Osteoblast (primary cell): ENCODE measurements at regions not wholly inside any gene's neighbourhood (a gene's known extent, or its start where the extent isn't known, plus 50 kb on each side); places are given as distances from the start of the nearest gene placed in this dataset.

ENCODE experiments used
- DNase-seq: peaks from one replicate; pipeline ENCODE4 v3.0.0; 2011; ENCODE audit warnings: low spot score, mixed read lengths; ENCODE audit not compliant: insufficient read length; ENCODE audit errors: missing footprints
- H2AFZ ChIP-seq: 2 replicates; pipeline ENCODE4 v1.6.0; 2011; ENCODE audit warnings: mild to moderate bottlenecking, low read length
- H3K27ac ChIP-seq: 2 replicates; pipeline ENCODE4 v1.5.1; 2011; ENCODE audit warnings: mild to moderate bottlenecking, low read depth, low read length, moderate library complexity
- H3K27me3 ChIP-seq: 2 replicates; pipeline ENCODE4 v1.6.0; 2012; ENCODE audit warnings: mild to moderate bottlenecking, control low read depth, inconsistent platforms, low read length, moderate library complexity; ENCODE audit not compliant: insufficient read depth
- H3K36me3 ChIP-seq: 2 replicates; pipeline ENCODE4 v1.5.1; 2011; ENCODE audit warnings: mild to moderate bottlenecking, low read length, control low read depth, moderate library complexity; ENCODE audit not compliant: insufficient read depth
- H3K4me1 ChIP-seq: 2 replicates; pipeline ENCODE4 v1.5.1; 2011; ENCODE audit warnings: mild to moderate bottlenecking, low read length, control low read depth, moderate library complexity; ENCODE audit not compliant: insufficient read depth
- H3K4me2 ChIP-seq: 2 replicates; pipeline ENCODE4 v1.6.0; 2011; ENCODE audit warnings: mild to moderate bottlenecking, low read length; ENCODE audit not compliant: insufficient read depth
- H3K4me3 ChIP-seq: fragments of 200-600 bp; sonication (generic); 3 replicates; pipeline ENCODE4 v1.5.1; 2012; ENCODE audit warnings: mild to moderate bottlenecking, low read length, inconsistent platforms; ENCODE audit not compliant: insufficient read depth
- H3K79me2 ChIP-seq: 2 replicates; pipeline ENCODE4 v1.6.0; 2012; ENCODE audit warnings: mild to moderate bottlenecking, low read length, control low read depth, inconsistent platforms; ENCODE audit not compliant: insufficient read depth
- H3K9me3 ChIP-seq: 2 replicates; pipeline ENCODE4 v1.5.1; 2011; ENCODE audit warnings: low read depth, low read length, control low read depth
- H4K20me1 ChIP-seq: 2 replicates; pipeline ENCODE4 v1.6.0; 2012; ENCODE audit warnings: mild to moderate bottlenecking, low read length, control low read depth; ENCODE audit not compliant: insufficient read depth
- CTCF ChIP-seq: IDR thresholded peaks from 2 replicates; pipeline ENCODE4 v1.5.1; 2011; ENCODE audit warnings: mild to moderate bottlenecking, low read depth, low read length, moderate library complexity; ENCODE audit errors: extremely low read depth

GRCh38 chr16:6035161-6035560, 937.6 kb upstream of the EEF2KMT start:
- H3K9me3 ChIP-seq: no peaks in the 10 kb centered on the region
- H3K27ac ChIP-seq: no peak overlapping the region
- no peak for TF ChIP-seq CTCF
- no peak overlapping the region for H3K4me3 ChIP-seq
- H3K36me3 ChIP-seq: no peaks in the 10 kb centered on the region
- H3K79me2 ChIP-seq: no peaks in the 10 kb centered on the region
- H3K4me2 ChIP-seq: no peak overlapping the region
- no peak overlapping the region for H2AFZ ChIP-seq
- no peak for DNase-seq
- no peaks in the 10 kb centered on the region for H3K27me3 ChIP-seq
- no peaks in the 10 kb centered on the region for H3K4me1 ChIP-seq
- no peaks in the 10 kb centered on the region for H4K20me1 ChIP-seq

GRCh38 chr16:6034511-6034910, 936.9 kb upstream of the EEF2KMT start:
- Histone ChIP-seq H3K27me3 (no peaks in the 10 kb centered on the region), H3K9me3 (no peaks in the 10 kb centered on the region), H3K79me2 (no peaks in the 10 kb centered on the region), H3K27ac (no peak overlapping the region), H4K20me1 (no peaks in the 10 kb centered on the region), H3K4me2 (no peak overlapping the region), H3K4me3 (no peak overlapping the region), H3K4me1 (no peaks in the 10 kb centered on the region), H3K36me3 (no peaks in the 10 kb centered on the region), H2AFZ (no peak overlapping the region)
- no peak for DNase-seq
- TF ChIP-seq CTCF: no peak

GRCh38 chr16:6032438-6032837, 934.8 kb upstream of the EEF2KMT start:
- H4K20me1 ChIP-seq: no peaks in the 10 kb centered on the region
- no peaks in the 10 kb centered on the region for H3K4me1 ChIP-seq
- no peaks in the 10 kb centered on the region for H3K9me3 ChIP-seq
- no peak overlapping the region for H3K4me2 ChIP-seq
- TF ChIP-seq CTCF: no peak
- H3K27ac ChIP-seq: no peak overlapping the region
- H3K79me2 ChIP-seq: no peaks in the 10 kb centered on the region
- H3K27me3 ChIP-seq: no peaks in the 10 kb centered on the region
- no peak for DNase-seq
- no peak overlapping the region for H3K4me3 ChIP-seq
- H3K36me3 ChIP-seq: no peaks in the 10 kb centered on the region
- no peak overlapping the region for H2AFZ ChIP-seq

- no peak for DNase-seq
- no peaks in the 10 kb centered on the region for H3K27me3 ChIP-seq
- no peaks in the 10 kb centered on the region for H3K79me2 ChIP-seq
- H3K9me3 ChIP-seq: no peaks in the 10 kb centered on the region
- H3K27ac ChIP-seq: no peak overlapping the region
- no peak overlapping the region for H2AFZ ChIP-seq
- no peak overlapping the region for H3K4me3 ChIP-seq
- H3K4me2 ChIP-seq: no peak overlapping the region
- H4K20me1 ChIP-seq: no peaks in the 10 kb centered on the region
- H3K36me3 ChIP-seq: no peaks in the 10 kb centered on the region
- no peak for TF ChIP-seq CTCF
- no peaks in the 10 kb centered on the region for H3K4me1 ChIP-seq
Measured at GRCh38 chr16:6031567-6031966, 934.0 kb upstream of the EEF2KMT start.
